ENCODE measurements at regions not wholly inside any gene's neighbourhood (a gene's known extent, or its start where the extent isn't known, plus 50 kb on each side); places are given as distances from the start of the nearest gene placed in this dataset.

DNA sequence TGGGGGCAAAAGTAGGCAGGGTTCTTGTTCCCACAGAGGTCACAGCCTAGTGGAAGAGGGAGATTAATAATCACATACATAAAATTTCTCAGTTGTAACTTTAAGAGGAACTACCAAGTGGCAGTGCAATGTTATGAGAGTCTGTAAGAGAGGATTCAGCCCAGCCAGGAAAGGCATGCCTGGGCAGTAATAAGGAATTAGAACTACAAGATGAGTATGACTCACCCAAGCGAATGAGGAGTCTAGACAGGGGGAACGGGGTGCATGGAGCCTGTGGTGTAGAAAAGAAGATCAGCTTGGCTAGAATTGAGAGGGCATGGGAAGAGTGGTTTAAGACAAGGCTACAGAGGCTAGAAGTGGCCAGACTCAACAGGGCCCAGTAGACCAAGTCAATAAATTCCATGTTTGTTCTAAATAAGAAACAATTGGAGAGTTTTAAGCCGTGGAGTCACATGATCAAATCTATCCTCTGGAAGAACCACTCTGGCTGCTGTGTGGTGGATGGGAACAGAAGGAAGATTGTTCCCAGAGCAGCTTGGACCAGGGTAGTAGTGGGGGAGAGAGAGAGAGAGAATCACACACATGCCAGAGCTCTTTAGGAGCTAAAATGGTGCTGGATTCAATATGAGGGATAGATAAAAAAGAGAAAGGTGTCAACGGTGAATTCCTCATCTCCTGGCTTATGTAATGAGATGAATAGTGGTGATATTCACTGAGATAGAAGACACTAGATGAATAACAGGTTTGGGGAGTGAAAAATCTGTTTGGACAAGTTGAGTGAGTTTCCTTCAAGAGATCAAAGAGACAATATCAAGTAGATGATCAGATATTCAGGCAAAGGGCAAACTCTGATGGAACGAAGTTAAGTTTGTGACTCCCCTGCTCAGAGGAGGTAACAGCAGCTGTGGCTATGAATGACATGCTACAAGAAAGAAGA is 265.1 kb downstream of the FGFR2 start:
- DNase-seq (ENCODE audit: low spot score) = no peak

DNA sequence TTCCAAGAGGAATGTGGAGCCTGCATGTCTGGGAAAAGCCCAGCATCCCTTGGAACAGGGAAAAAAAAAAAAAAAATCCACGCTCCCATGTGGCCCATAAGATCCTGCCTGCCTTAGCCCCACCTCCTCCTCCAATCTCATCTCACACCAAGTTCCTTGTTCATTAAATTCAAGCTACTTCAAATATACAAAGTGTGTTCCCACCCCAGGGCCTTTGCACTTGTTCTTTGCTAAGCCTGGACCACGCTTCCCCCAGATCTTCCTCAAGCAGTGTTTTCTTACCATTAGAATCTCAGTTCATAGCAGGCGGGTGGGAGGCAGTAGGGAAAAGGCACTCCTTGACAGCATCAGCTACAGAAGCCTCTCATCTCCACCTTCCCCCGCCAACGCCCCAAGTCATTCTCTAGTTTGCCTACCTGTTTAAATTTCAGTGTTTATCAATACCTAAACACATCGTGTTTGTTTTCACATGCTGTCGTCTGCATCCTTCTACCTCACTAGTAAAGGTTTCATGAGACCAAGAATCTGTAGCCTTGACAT is 262.8 kb downstream of the FGFR2 start:
- no peak for DNase-seq (ENCODE audit: low spot score)

DNA sequence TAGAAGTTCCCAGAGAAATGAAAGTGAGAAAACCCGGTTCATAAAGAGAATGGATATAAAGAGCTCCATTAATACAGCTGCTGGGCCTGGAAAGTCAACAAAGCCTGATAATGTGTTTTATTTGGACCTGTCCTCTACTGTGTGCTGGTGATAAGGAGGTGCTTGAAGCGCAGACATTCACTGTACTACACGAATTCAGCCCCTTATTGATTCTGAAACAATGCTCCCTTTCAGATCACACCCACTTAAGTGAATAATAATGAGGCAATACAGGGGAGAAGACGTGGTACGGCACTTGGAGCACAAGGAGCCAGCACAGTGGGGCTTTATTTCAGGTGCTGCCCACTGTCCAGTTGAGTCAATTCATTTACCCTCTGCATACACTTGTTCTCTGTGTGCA is 260.8 kb downstream of the FGFR2 start:
- DNase-seq (ENCODE audit: low spot score) = no peak

DNA sequence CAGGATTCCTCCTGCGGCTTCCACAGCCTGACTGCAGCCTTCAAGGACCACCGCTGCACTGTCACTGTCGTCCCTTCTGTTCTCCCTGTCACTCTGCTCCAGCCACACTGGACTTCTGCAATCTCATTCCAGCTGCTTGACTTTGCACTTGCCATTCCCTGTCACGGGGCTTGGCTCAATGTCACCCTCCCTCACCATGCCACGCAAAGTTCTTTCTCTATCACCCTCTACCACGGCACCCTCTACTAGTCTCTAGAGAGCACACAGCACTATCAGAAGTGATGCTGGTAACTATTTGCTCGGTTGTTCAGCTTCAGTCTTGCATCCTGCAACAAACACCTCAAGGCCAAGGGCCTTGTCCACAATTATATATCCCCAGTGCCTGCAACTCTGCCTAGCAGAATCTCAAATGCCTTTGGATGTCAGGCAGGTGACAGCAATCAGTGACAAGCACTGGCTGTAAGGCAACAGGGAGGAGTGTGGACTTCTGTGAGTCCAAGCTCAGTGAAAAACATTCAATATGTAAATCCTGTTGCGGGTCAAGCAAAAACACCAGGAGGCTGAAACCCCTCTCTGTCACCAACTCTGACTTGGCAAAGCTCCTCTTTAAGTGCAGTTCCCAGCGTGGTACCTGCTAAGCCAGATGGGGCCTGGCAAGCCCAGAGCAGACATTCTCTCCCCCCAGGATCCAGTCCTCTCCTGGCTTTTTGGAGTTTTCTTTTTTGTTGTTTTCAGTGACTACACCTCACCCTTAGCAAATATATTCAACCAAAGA is 259.9 kb downstream of the FGFR2 start:
- no peak for DNase-seq (ENCODE audit: low spot score)

DNA sequence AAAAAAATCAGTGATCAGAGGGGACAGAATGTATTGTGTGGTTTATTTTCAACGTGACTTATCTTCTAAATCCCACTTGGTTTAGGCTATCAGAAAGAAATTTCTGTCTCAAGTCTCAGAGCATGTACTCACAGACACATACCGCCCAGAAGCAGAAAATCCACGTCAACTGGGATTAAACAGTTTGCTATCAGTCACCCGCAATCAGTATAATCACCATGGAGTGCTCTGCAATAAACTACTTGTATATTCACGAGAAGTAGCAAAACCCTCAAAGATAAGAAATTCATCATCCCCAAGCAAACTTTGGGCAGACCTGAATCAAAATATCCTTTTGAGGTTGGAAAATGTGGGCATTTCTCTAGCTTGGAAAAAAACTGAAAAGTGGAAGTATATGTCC is 259.1 kb downstream of the FGFR2 start:
- no peak for DNase-seq (ENCODE audit: low spot score)

DNA sequence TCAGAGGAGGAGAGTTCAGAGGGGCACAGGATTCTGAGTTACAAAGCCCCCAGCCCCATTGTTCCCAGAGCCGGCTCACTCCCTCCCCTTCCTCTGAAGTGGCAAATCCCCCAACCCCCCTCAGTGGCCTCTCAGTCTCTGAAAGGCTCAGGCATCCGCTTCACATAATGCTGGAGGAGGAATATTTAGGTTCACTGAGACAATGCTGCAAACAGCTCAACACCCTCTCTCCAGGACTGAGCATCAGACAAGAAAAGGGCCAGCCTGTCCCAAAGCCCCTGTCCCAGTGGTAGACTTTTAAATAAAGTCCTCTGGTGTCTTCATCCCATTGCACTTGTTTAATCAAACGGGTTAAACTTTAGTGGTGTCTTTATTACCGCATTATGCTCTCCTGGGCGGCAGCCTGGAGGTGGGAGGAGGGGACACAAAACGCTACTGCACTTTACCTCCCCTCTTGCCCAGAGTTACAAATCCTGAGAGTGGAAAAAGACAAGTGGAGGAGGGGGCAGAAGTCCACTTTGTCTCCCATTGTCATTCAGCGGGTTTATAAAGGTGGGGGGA is 257.9 kb downstream of the FGFR2 start:
- DNase-seq (ENCODE audit: low spot score) = peak; percentile 71

DNA sequence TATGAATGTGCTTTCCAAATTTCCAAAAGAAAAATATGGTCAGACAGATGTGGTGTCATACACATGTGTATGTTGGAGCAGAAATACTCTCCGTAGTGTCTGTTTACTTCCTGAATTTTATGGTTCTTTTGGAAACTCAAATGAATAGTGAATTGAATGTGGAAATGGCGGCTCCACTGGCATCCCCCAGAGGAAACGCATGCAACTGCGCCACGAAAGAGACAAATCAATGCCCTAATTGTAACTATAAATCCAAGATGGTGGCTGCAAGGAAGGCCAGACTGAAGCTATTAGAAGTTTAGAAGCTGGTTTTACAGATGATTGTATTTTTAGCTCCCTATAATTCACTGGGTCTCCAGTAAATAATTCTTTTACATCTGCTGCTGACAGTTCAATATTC is 246.7 kb downstream of the FGFR2 start:
- DNase-seq (ENCODE audit: low spot score) = no peak

DNA sequence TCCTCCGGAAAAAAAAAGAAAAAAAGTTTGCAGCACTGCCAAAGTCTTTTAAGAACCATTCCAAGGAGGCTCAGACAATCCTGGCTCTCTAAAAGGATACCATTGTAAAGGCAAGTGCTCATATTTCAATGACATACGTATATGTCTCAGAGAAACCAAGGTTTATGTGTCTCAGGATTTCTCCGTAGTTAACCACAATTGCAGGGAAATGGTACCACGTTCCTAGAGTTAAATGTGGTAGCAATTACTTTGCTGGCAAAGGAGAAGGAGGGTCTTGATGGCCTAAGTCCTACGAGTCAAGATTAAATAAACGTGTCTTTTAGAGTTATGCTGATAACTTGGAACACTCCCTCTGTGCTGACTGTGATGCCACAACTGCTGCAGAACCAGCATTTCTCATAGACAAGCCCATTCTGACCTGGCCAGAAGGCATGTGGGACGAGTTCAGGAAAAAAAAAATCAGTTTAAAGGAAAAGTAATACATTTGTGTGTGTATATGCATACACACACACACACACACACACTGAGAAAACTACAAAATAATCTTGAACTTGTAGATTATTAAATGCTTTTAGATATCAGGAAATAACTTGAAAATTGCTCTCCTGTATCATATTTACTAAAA is 245.9 kb downstream of the FGFR2 start:
- DNase-seq (ENCODE audit: low spot score) = no peak

DNA sequence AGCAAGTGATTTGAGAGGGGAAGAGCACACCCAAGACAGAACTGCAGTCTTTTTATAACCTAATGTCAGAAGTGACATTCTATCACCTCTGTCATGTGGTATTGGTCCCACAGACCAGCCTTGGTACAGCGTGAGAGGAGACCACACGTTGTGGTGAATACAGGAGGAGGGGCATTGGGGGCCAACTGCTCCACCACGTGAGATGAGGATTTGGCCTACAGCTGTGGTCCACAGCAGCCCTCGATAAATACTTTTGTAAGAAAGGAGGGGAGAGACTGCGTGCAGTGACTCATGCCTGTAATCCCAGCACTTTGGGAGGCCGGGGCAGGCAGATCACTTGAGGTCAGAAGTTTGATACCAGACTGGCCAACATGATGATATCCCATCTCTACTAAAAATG is 243.1 kb downstream of the FGFR2 start:
- no peak for DNase-seq (ENCODE audit: low spot score)

DNA sequence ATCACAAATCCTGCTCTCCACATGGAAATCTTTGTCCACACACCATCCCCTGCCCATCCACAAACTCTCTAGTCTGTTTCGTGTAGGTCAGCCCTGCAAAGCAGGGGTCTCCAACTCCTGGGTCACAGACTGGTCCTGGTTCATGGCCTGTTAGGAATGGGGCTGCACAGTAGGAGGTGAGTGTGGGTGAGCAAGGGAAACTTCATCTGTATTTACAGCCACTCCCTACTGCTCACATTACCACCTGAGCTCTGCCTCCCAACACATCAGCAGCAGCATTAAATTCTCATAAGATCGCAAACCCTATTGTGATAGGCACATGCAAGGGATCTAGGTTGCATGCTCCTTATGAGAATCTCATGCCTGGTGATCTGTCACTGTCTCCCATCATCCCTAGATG is 242.1 kb downstream of the FGFR2 start:
- DNase-seq (ENCODE audit: low spot score) = no peak

DNA sequence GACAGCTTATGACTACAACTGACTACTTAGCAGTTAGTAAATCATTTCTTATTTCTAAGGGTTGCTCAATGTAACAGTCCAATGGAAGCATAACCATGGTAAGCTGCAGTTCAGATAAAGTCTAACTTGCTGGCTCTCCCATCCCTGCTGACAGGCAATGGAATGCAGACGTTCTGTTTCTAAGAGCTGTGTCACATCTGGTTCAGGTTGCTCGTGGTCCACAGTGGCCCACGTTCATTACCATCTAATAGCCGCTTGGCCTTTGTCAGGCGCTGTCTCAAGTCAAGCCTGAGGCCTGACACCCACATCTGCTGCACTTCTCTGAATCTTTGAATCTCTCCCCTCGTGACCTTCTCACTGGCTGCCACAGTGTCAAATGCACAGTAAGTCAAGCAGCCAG is 240.8 kb downstream of the FGFR2 start:
- DNase-seq (ENCODE audit: low spot score) = no peak

DNA sequence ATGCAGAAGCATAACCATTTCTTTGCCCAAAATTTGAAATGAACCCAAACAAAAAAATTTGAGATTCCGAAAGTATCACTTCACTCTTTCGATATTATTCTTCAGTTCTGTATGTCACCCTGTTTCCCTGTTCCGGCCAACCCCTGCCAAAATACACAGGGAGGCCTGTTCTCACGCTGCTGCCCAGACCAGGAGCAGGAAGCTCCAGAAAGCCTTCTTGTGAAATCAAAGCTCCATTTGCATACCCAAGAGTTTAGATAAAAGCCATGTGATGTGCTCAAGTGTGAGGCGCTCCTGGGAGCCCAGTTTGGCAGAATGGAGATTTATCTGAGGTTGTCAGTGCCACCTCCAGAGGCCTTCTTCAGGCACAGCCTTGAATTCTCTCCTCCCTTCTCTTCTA is 236.2 kb downstream of the FGFR2 start:
- DNase-seq (ENCODE audit: low spot score) = no peak

DNA sequence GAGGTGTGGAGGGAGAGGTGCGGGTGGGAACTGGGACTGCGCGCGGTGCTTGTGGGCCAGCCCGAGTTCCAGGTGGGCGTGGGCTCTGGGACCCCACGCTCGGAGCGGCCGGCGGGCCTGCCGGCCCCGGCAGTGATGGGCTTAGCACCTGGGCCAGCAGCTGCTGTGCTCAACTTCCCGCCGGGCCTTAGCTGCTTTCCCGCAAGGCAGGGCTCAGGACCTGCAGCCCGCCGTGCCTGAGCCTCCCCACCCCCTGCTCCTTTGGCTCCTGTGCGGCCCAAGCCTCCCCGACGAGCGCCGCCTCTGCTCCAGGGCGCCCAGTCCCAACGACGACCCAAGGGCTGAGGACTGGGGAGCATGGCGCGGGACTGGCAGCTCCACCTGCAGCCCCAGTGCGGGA is 232.7 kb downstream of the FGFR2 start:
- no peak for DNase-seq (ENCODE audit: low spot score)

DNA sequence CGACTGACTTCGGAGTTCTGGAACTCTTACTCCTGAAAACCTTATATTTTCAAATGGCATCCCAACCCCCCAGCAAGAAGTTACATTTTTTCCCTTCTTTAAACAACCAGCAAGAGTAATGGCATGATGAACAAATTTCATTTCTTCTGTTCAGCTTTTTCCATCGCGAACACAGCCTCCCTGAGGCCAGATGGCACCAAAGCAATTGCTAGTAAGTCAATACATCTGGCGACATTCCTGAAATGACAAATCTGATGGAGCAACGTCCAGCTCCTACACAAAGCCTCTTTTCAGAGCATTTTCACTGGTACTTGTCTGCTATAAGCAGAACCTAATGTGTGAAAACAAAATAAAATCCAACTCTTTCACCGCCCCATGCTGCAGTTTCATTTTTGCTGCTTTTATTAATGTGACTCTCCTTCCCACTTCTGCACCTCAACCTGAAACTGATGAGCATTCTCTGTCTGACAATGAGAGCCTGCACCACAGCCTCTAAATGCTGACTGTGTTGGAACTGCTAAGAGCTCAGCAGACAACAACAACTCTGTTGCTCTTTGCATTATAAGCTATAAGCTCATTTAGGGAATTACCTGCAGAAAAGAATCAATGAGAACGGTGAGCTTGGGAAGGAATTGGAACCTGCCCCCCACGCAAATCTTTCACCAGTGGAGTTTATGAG is 229.8 kb downstream of the FGFR2 start:
- no peak for DNase-seq (ENCODE audit: low spot score)

DNA sequence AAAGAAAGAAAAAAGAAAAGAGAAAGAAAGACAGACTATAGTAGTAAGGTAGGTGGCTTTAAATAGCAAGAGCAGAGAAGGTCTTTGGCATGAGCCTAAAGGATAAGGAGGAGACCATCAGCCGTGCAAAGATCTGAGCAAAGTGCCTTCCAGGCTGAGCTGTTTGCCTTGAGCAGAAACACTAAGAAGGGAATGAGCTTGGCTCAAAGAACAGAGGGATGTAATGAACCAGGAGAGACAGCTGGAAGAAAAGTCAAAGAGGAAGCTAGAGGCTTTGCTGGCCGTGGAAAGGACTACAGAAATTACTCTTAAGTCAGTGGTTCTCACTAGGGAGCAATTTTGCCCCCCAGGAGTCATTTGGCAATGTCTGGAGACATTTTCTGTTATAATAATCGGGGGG is 228.6 kb downstream of the FGFR2 start:
- no peak for DNase-seq (ENCODE audit: low spot score)

DNA sequence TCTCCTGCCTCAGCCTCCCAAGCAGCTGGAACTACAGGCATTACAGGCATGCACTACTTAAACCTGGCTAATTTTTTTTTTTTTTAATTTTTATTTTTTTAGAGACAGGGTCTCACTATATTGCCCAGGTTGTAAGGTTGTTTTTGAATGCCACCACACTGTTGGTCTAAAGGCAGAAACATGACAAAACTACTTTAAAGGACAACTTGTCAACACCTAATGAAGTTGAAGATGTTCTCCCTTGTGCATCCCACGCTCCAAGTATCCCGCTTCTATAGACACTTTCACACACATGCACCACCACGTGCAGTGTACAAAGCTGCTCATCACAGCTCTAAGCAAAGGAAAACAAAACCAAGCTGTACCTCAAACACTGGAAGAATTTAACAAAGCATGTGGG is 226.4 kb downstream of the FGFR2 start:
- no peak for DNase-seq (ENCODE audit: low spot score)

DNA sequence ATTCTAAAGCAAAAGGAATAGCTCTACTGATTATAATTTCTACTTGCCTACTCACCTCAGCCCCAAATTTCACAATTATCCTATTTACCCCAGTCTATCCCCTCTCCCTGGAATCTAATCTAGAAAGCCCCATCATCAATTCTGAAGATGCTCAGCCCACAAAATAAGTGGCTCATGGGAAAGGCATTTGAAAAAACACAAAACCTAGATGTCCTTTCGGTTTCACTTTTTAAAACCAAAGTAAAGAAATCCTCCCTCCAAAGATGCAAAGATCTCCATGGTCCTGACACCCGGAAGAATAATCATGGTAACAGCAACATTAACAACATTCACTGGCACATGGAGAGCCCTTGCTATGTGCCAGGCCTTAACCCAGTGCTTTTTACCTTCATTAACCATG is 224.8 kb downstream of the FGFR2 start:
- no peak for DNase-seq (ENCODE audit: low spot score)

DNA sequence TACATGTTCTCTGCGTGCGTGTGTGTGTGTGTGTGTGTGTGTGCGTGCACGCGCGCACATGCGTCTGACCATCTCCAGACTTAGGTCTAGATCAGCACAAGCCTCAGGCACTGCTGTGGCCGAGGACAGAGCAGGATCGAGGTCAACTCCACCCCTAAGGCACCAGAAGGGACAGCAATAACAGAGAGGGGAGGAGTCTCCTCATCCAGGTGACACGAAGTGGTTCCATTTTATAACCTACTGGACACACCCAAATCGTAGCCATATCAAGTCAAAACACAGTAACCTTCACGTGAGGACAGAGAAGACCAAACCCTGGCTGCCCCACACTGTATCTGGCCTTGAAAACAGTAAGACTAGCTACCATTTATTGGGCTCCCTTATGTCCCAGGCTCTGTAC is 224.1 kb downstream of the FGFR2 start:
- no peak for DNase-seq (ENCODE audit: low spot score)

DNA sequence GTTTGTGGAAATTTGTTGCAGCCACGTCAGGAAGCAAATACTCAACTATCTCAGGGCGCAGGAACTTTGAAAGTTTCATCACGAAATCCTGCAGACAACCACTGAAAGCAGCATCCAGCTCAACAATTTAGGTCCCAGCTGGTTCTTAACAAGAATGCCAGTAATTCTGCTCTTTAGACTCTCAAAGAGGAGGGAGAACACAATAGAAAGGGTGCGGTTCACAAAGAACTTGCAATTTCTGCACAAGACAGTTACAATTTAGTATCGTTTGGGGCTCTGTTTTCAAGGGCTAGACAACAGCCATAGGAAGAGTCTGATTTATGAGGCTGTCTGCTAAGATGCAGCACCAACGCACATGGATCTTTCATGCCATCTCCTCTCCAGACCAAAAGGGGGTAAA is 223.1 kb downstream of the FGFR2 start:
- no peak for DNase-seq (ENCODE audit: low spot score)

DNA sequence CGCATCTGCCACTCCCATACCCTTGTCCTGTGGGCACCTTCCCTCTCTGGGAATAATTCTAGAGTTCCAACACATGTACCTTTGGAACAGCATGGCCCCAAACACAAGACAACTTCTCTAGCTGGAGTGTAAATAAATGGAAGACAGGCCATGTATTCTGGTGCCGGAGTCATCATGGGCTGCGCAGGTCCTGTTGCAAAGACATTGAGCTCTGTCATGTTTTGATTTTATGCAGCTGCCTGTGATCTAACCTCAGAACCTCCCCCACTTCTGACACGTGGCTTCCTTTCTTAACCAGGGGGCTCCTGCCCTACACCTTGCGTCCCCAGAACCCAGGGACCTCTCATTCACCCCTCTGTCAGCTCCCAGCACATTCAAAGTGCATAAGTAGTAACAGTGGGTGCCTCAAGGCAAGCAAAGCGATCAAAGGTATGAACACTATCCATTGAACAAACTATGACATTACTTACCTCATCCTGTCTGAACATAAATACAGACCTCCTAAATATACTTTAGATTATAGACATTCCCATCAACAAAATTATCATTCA is 219.9 kb downstream of the FGFR2 start:
- no peak for DNase-seq (ENCODE audit: low spot score)

DNA sequence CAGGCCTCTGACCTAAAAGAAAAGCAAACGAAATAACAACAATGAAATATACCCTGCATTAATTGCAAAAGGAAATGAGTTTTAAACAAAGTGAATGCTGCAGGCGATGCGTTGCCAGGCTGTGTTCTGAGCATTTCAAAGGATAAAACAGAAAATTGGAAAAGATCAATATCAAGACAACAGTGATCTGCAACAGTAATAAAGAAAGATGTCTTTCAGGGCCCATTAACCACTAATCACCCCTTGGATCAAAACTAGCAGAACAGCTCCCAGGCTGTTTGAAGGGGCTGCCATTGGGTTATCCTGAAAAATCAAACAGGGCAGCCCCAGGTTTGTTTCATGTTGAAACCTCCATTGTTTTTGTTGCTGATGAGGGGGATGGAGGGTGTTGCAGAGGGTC is 219.2 kb downstream of the FGFR2 start:
- no peak for DNase-seq (ENCODE audit: low spot score)
